H1 (cell line): ENCODE measurements at regions not wholly inside any gene's neighbourhood (a gene's known extent, or its start where the extent isn't known, plus 50 kb on each side); places are given as distances from the start of the nearest gene placed in this dataset.
A peak's percentile ranks its signal among the peaks of the same experiment; 100 is the strongest.

Experiments
- CTCF ChIA-PET: fragments of 300-600 bp; sonication (Branson Sonifier 250); formaldehyde crosslinking; loops from one replicate; lab custom pipeline; 2021; ENCODE audit not compliant: partially characterized antibody; lab: Charles Lee
- POLR2A ChIA-PET: fragments of 300-600 bp; sonication (Branson Sonifier 250); formaldehyde crosslinking; loops from one replicate; lab custom pipeline; 2021; ENCODE audit warnings: inconsistent platforms; ENCODE audit not compliant: partially characterized antibody; lab: Charles Lee
- DNase-seq, 2 experiments: peaks; one replicate each; pipeline versions ENCODE4 v3.0.0 to v3.0.0-alpha.2; 2010 to 2022; ENCODE audit warnings: low spot score in 2 of 2, low read depth in 1 of 2, mixed read lengths in 1 of 2
- FAIRE-seq: peaks from 2 replicates; lab custom pipeline; 2011; peaks lifted over from hg19 to GRCh38; lab: Jason Lieb, UNC
- H2AFZ ChIP-seq: 2 replicates; pipeline ENCODE4 v1.8.1; 2012; ENCODE audit warnings: low read length, inconsistent platforms
- H2AK5ac ChIP-seq: 2 replicates; pipeline ENCODE4 v1.6.1; 2013; ENCODE audit warnings: low read depth, low read length
- H2BK120ac ChIP-seq: replicated peaks from 2 replicates; pipeline ENCODE3; 2013; ENCODE audit warnings: low read depth, low read length, inconsistent platforms
- H2BK12ac ChIP-seq: 2 replicates; pipeline ENCODE4 v1.6.1; 2013; ENCODE audit warnings: low read depth, low read length
- H2BK15ac ChIP-seq: 2 replicates; pipeline ENCODE4 v1.6.1; 2013; ENCODE audit warnings: low read length
- H2BK20ac ChIP-seq: 2 replicates; pipeline ENCODE4 v1.6.1; 2013; ENCODE audit warnings: low read length
- H2BK5ac ChIP-seq: 2 replicates; pipeline ENCODE4 v1.6.1; 2013; ENCODE audit warnings: low read depth, low read length
- H3K14ac ChIP-seq: 2 replicates; pipeline ENCODE4 v1.6.1; 2013; ENCODE audit warnings: inconsistent platforms; ENCODE audit not compliant: insufficient read length
- H3K18ac ChIP-seq: 2 replicates; pipeline ENCODE4 v1.6.1; 2013; ENCODE audit warnings: low read length; ENCODE audit errors: extremely low read depth
- H3K23ac ChIP-seq: 2 replicates; pipeline ENCODE4 v1.6.1; 2013; ENCODE audit warnings: inconsistent platforms; ENCODE audit not compliant: insufficient read length
- H3K23me2 ChIP-seq: 2 replicates; pipeline ENCODE4 v1.6.1; 2013; ENCODE audit warnings: low read depth, low read length
- H3K27ac ChIP-seq: 2 replicates; pipeline ENCODE4 v1.6.1; 2011; ENCODE audit warnings: low read depth, low read length, inconsistent platforms
- H3K27me3 ChIP-seq, 4 experiments: replicated peaks in 1 of 4; 1 replicate in 1 of 4; 2 replicates in 3 of 4; pipeline versions ENCODE4 v1.6.1 to v1.8.1; 2011 to 2013; ENCODE audit warnings: low read length in 3 of 4, mild to moderate bottlenecking in 3 of 4, inconsistent platforms in 2 of 4, mixed read lengths in 2 of 4, moderate library complexity in 1 of 4; ENCODE audit not compliant: control insufficient read depth in 3 of 4, insufficient read depth in 3 of 4; ENCODE audit errors: extremely low read depth in 1 of 4
- H3K36me3 ChIP-seq, 4 experiments: 2 replicates each; pipeline versions ENCODE4 v1.6.1 to v1.8.1; 2011 to 2013; ENCODE audit warnings: mild to moderate bottlenecking in 4 of 4, low read length in 3 of 4, moderate library complexity in 2 of 4, control low read depth in 1 of 4, inconsistent platforms in 1 of 4; ENCODE audit not compliant: insufficient read depth in 4 of 4, control insufficient read depth in 2 of 4
- H3K4ac ChIP-seq: replicated peaks from 2 replicates; pipeline ENCODE3; 2013; ENCODE audit warnings: low read length, low read depth, mixed read lengths, inconsistent platforms; ENCODE audit not compliant: insufficient read length
- H3K4me1 ChIP-seq, 4 experiments: replicated peaks in 1 of 4; 1 replicate in 1 of 4; 2 replicates in 3 of 4; pipeline versions ENCODE4 v1.6.1 to v1.8.1; 2011 to 2013; ENCODE audit warnings: low read length in 3 of 4, inconsistent platforms in 2 of 4, mixed read lengths in 1 of 4; ENCODE audit not compliant: insufficient read depth in 4 of 4, control insufficient read depth in 3 of 4
- H3K4me2 ChIP-seq, 2 experiments: 2 replicates each; pipeline versions ENCODE4 v1.6.1 to v1.8.1; 2011 to 2013; ENCODE audit warnings: low read depth in 2 of 2, low read length in 2 of 2, control low read depth in 1 of 2, inconsistent platforms in 1 of 2, mild to moderate bottlenecking in 1 of 2; ENCODE audit not compliant: insufficient read depth in 1 of 2
- H3K4me3 ChIP-seq, 4 experiments: fragments of 200-600, 300-600 bp in 1 of 4; sonication (generic), shearing (Covaris generic), sonication (Bioruptor Twin) in 1 of 4; 2 replicates each; pipeline versions ENCODE4 v1.5.1 to v1.8.1; 2011 to 2016; ENCODE audit warnings: low read length in 4 of 4, low read depth in 3 of 4, control low read depth in 2 of 4, inconsistent platforms in 2 of 4, mild to moderate bottlenecking in 2 of 4, mixed read lengths in 1 of 4, moderate library complexity in 1 of 4; ENCODE audit not compliant: insufficient read depth in 2 of 4; ENCODE audit errors: extremely low read depth in 1 of 4
- H3K56ac ChIP-seq: replicated peaks from 2 replicates; pipeline ENCODE3; 2013; ENCODE audit warnings: low read depth, mild to moderate bottlenecking, mixed read lengths, low read length, inconsistent platforms; ENCODE audit not compliant: insufficient read length
- H3K79me1 ChIP-seq: 2 replicates; pipeline ENCODE4 v1.6.1; 2013; ENCODE audit warnings: low read depth, low read length, control low read depth
- H3K79me2 ChIP-seq, 2 experiments: 2 replicates each; pipeline versions ENCODE4 v1.6.1 to v1.8.1; 2012 to 2013; ENCODE audit warnings: low read length in 2 of 2, mild to moderate bottlenecking in 2 of 2, inconsistent platforms in 1 of 2; ENCODE audit not compliant: insufficient read depth in 2 of 2, control insufficient read depth in 1 of 2
- H3K9ac ChIP-seq, 4 experiments: replicated peaks in 1 of 4; 1 replicate in 1 of 4; 2 replicates in 3 of 4; pipeline versions ENCODE4 v1.6.1 to v1.8.1; 2011 to 2013; ENCODE audit warnings: low read depth in 3 of 4, low read length in 3 of 4, control low read depth in 2 of 4, mild to moderate bottlenecking in 2 of 4, moderate library complexity in 2 of 4, inconsistent platforms in 1 of 4; ENCODE audit errors: extremely low read depth in 1 of 4
- H3K9me3 ChIP-seq, 2 experiments: 2 replicates each; pipeline versions ENCODE4 v1.6.1 to v1.8.1; 2012 to 2013; ENCODE audit warnings: mild to moderate bottlenecking in 2 of 2, moderate library complexity in 2 of 2, control low read depth in 1 of 2, inconsistent platforms in 1 of 2, low read depth in 1 of 2, low read length in 1 of 2, mixed read lengths in 1 of 2; ENCODE audit not compliant: insufficient read depth in 2 of 2
- H4K20me1 ChIP-seq, 2 experiments: replicated peaks in 1 of 2; 2 replicates each; pipeline versions ENCODE3 to v1.8.1; 2011 to 2013; ENCODE audit warnings: inconsistent platforms in 2 of 2, low read length in 2 of 2, mild to moderate bottlenecking in 1 of 2; ENCODE audit not compliant: insufficient read depth in 2 of 2, control insufficient read depth in 1 of 2
- H4K5ac ChIP-seq: 2 replicates; pipeline ENCODE4 v1.6.1; 2013; ENCODE audit warnings: low read length, low read depth, mixed read lengths, inconsistent platforms; ENCODE audit not compliant: insufficient read length
- H4K8ac ChIP-seq: 2 replicates; pipeline ENCODE4 v1.8.0; 2013; ENCODE audit warnings: mild to moderate bottlenecking, moderate library complexity, low read length, inconsistent platforms; ENCODE audit not compliant: insufficient read depth; ENCODE audit errors: extremely low read depth
- H4K91ac ChIP-seq: replicated peaks from 2 replicates; pipeline ENCODE3; 2013; ENCODE audit warnings: low read length, mixed read lengths, inconsistent platforms; ENCODE audit not compliant: insufficient read length
- BACH1 ChIP-seq: IDR thresholded peaks from 2 replicates; pipeline ENCODE4 v1.6.1; 2012; ENCODE audit warnings: low read length, improper control_type of control experiment
- CBX8 ChIP-seq: fragments of 300-800, 300-1000 bp; sonication (generic); IDR thresholded peaks from 2 replicates; pipeline ENCODE4 v1.7.1; 2016; ENCODE audit warnings: low read depth, low read length, borderline replicate concordance
- CTCF ChIP-seq, 3 experiments: IDR thresholded peaks; 1 replicate in 2 of 3; 2 replicates in 1 of 3; pipeline versions ENCODE4 v1.5.1 to v1.6.1; 2011; ENCODE audit warnings: low read length in 3 of 3, mild to moderate bottlenecking in 3 of 3, inconsistent platforms in 2 of 3, low read depth in 1 of 3, moderate library complexity in 1 of 3; ENCODE audit not compliant: insufficient read depth in 1 of 3; ENCODE audit errors: control extremely low read depth in 1 of 3
- MAX ChIP-seq: IDR thresholded peaks from 2 replicates; pipeline ENCODE4 v1.6.1; 2012; ENCODE audit warnings: inconsistent platforms
- RAD21 ChIP-seq, 2 experiments: IDR thresholded peaks in 1 of 2; conservative IDR thresholded peaks in 1 of 2; 2 replicates each; pipeline ENCODE4 v1.6.1; 2011; ENCODE audit warnings: low read depth in 2 of 2, low read length in 2 of 2, improper control_type of control experiment in 1 of 2, inconsistent platforms in 1 of 2, mild to moderate bottlenecking in 1 of 2, moderate library complexity in 1 of 2
- TBP ChIP-seq: IDR thresholded peaks from 2 replicates; pipeline ENCODE4 v1.6.1; 2011; ENCODE audit warnings: low read depth, low read length, improper control_type of control experiment
- YY1 ChIP-seq: IDR thresholded peaks from 2 replicates; pipeline ENCODE4 v1.6.1; 2011; ENCODE audit warnings: low read depth, mild to moderate bottlenecking, low read length
- WGBS, 2 experiments: shearing (Covaris generic) in 1 of 2; methylation state at CpG; one replicate each; pipeline versions ENCODE4 v1.1.6 to v1.1.7; 2013 to 2015; ENCODE audit warnings: low lambda C conversion rate in 2 of 2, mixed read lengths in 2 of 2, inconsistent platforms in 1 of 2, low coverage in 1 of 2, missing lambda C conversion rate in 1 of 2; ENCODE audit not compliant: insufficient replicate concordance in 2 of 2, insufficient coverage in 1 of 2, insufficient read length in 1 of 2; ENCODE audit errors: extremely low coverage in 1 of 2, missing lambda C conversion rate in 1 of 2; 5-methylcytosine and 5-hydroxymethylcytosine counted together

- Histone ChIP-seq H4K20me1 (no peaks in the 10 kb centered on the region), H3K79me2 (no peaks in the 10 kb centered on the region), H3K36me3 (no peaks in the 10 kb centered on the region), H4K5ac (no peak overlapping the region), H2AFZ (no peak overlapping the region), H2BK120ac (no peak overlapping the region), H2BK15ac (no peak overlapping the region), H3K18ac (no peak overlapping the region), H2BK5ac (no peak overlapping the region), H3K79me1 (no peaks in the 10 kb centered on the region), H3K27ac (no peak overlapping the region), H3K4me1 (peaks cover 0 to 2% (median 0%) of the 10 kb centered on the region in 4 experiments; a peak in 1 of 7 replicates), H2BK12ac (no peak overlapping the region), H4K91ac (no peak overlapping the region), H3K27me3 (peaks cover 0 to 3% (median 0%) of the 10 kb centered on the region in 4 experiments; a peak in 2 of 7 replicates), H3K23ac (no peak overlapping the region), H3K9ac (no peak overlapping the region), H3K4me2 (no peak overlapping the region), H4K8ac (no peak overlapping the region), H3K56ac (no peak overlapping the region), H3K4me3 (no peak overlapping the region), H3K23me2 (no peaks in the 10 kb centered on the region), H3K14ac (no peak overlapping the region), H3K4ac (no peak overlapping the region), H3K9me3 (no peaks in the 10 kb centered on the region; a peak in 1 of 4 replicates), H2AK5ac (no peak overlapping the region), H2BK20ac (no peak overlapping the region)
- ChIA-PET CTCF (interaction anchor here (0.8 to 3.0 kb wide), 8 partner anchors 9 to 436 kb away, joined by 3 to 11 read pairs (median 4); no protein-coding TSS in a partner anchor), POLR2A (no interaction called here)
- TF ChIP-seq BACH1, result no peak
- no peak for TF ChIP-seq MAX
- TF ChIP-seq TBP, result no peak
- no peak for TF ChIP-seq CBX8
- TF ChIP-seq CTCF (IDR thresholded peaks at IDR 0.05; ENCODE audit: control extremely low read depth in 1 of 3, insufficient read depth in 1 of 3, low read depth in 1 of 3, low read length in 3 of 3), result peak in 1 of 3 experiments; percentile 18; a peak in 1 of 4 replicates
- 0 out of 4 replicates have a peak, but pooled peaks of 1 of the 2 experiments have one; percentile 3 for TF ChIP-seq RAD21 (IDR thresholded peaks at IDR 0.05 in 1 of 2, conservative IDR thresholded peaks at IDR 0.05 in 1 of 2; ENCODE audit: low read depth in 2 of 2, low read length in 2 of 2)
- TF ChIP-seq YY1, result peak; percentile 59; the same call in 1 of the 2 replicates
- DNase-seq (no peak), FAIRE-seq (no peak)
- 77% methylated on average over 4 of the region's 4 CpGs; no CpG with 5 or more reads in 1 of the 2 experiments for WGBS, 2 experiments
Measured at GRCh38 chr1:187041104-187041503, 212.4 kb downstream of the PLA2G4A start.
